ENCODE measurements at regions not wholly inside any gene's neighbourhood (a gene's known extent, or its start where the extent isn't known, plus 50 kb on each side); places are given as distances from the start of the nearest gene placed in this dataset.

DNA sequence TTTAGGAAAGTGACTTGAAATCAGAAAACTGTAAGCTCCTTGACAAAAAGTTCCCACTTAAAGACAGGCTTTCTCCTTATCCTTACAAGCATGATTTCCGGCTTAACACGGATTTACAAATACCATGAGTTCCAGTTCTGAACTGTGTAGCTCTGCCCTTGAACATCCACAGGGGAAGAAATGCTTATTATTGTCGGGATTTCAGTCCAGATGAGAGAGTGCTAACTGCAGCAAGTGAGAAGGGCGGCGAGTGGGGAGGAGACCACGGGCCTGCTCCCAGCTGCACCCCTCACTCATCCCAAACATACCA is 73.1 kb downstream of the LRRC30 start:
- Histone ChIP-seq H3K36me3 (ENCODE audit: insufficient read depth, low read length) (no peaks in the 10 kb centered on the region), H3K9me2 (ENCODE audit: low read depth, low read length) (no peaks in the 10 kb centered on the region), H3K9me3 (ENCODE audit: low read length) (no peaks in the 10 kb centered on the region), H3F3A (ENCODE audit: insufficient read depth, low read length) (no peaks in the 10 kb centered on the region), H3K27me3 (ENCODE audit: insufficient read depth, low read length) (no peaks in the 10 kb centered on the region), H4K20me1 (ENCODE audit: insufficient read depth, low read length) (no peaks in the 10 kb centered on the region), H3K4me1 (ENCODE audit: insufficient read depth, low read length, severe bottlenecking) (no peaks in the 10 kb centered on the region), H3K79me2 (ENCODE audit: insufficient read depth, low read length) (no peaks in the 10 kb centered on the region), H2AFZ (ENCODE audit: low read length) (no peak overlapping the region), H3K9ac (ENCODE audit: low read length) (no peak overlapping the region), H3K4me2 (ENCODE audit: low read length) (no peak overlapping the region), H3K4me3 (ENCODE audit: low read depth, low read length, poor library complexity, severe bottlenecking) (no peak overlapping the region), H3K27ac (ENCODE audit: low read depth, low read length, poor library complexity, severe bottlenecking) (no peak overlapping the region)
- no peak for TF ChIP-seq EZH2 (IDR thresholded peaks at IDR 0.05; ENCODE audit: borderline replicate concordance, low read length)
- TF ChIP-seq, protein P1, sequence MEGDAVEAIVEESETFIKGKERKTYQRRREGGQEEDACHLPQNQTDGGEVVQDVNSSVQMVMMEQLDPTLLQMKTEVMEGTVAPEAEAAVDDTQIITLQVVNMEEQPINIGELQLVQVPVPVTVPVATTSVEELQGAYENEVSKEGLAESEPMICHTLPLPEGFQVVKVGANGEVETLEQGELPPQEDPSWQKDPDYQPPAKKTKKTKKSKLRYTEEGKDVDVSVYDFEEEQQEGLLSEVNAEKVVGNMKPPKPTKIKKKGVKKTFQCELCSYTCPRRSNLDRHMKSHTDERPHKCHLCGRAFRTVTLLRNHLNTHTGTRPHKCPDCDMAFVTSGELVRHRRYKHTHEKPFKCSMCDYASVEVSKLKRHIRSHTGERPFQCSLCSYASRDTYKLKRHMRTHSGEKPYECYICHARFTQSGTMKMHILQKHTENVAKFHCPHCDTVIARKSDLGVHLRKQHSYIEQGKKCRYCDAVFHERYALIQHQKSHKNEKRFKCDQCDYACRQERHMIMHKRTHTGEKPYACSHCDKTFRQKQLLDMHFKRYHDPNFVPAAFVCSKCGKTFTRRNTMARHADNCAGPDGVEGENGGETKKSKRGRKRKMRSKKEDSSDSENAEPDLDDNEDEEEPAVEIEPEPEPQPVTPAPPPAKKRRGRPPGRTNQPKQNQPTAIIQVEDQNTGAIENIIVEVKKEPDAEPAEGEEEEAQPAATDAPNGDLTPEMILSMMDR (IDR thresholded peaks at IDR 0.05; ENCODE audit: low read length), result no peak

DNA sequence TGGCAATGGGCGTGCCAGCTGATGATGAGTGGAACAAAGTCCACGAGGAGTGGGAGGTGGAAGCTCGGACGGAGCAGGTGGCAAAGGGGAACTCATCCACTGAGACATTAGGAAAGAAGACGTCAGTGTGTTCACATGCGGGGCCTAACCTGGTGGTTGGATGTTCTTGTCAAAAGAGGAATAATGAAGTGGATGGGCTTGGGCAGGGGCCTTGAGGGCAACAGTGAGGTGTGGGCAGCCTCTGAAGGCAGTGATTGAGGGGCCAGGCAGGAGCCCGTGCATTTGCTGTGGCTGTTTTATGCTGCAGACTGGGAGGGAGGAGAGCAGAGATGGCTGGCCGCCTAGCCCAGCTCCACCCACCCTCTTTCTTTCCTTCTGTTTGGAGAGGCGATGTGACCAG is 74.5 kb downstream of the LRRC30 start:
- no peak overlapping the region for H2AFZ ChIP-seq (ENCODE audit: low read length)
- H3K9me3 ChIP-seq (ENCODE audit: low read length), result no peaks in the 10 kb centered on the region
- TF ChIP-seq, protein P1 (IDR thresholded peaks at IDR 0.05; ENCODE audit: low read length), result no peak
- no peak for TF ChIP-seq EZH2 (IDR thresholded peaks at IDR 0.05; ENCODE audit: borderline replicate concordance, low read length)
- no peaks in the 10 kb centered on the region for H3K79me2 ChIP-seq (ENCODE audit: insufficient read depth, low read length)
- H3K4me1 ChIP-seq (ENCODE audit: insufficient read depth, low read length, severe bottlenecking), result no peaks in the 10 kb centered on the region
- H3K27ac ChIP-seq (ENCODE audit: low read depth, low read length, poor library complexity, severe bottlenecking), result no peak overlapping the region
- no peak overlapping the region for H3K4me2 ChIP-seq (ENCODE audit: low read length)
- no peak overlapping the region for H3K4me3 ChIP-seq (ENCODE audit: low read depth, low read length, poor library complexity, severe bottlenecking)
- no peak overlapping the region for H3K9ac ChIP-seq (ENCODE audit: low read length)
- no peaks in the 10 kb centered on the region for H3K36me3 ChIP-seq (ENCODE audit: insufficient read depth, low read length)
- H4K20me1 ChIP-seq (ENCODE audit: insufficient read depth, low read length), result no peaks in the 10 kb centered on the region
- H3K27me3 ChIP-seq (ENCODE audit: insufficient read depth, low read length), result no peaks in the 10 kb centered on the region
- H3F3A ChIP-seq (ENCODE audit: insufficient read depth, low read length), result no peaks in the 10 kb centered on the region
- H3K9me2 ChIP-seq (ENCODE audit: low read depth, low read length), result no peaks in the 10 kb centered on the region

DNA sequence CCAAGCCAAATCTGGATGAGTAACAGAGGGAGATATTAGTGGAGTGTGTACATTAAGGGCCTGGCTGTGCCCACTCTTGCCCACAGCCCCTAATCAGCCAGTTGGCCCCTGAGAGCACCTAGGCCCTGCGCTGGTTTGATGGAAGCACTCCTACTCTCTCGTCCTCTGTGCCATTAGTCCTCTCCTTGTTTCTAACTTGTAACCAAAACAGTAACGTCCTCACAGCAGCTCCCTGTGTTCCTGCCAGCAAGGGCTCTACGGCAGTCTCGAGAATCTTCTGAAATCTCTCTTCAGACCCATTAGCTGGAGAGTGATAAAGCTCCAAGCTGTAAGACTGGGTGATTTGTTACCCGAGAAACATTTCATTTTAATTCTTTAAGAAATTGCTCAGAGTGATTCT is 76.1 kb downstream of the LRRC30 start:
- Histone ChIP-seq H4K20me1 (ENCODE audit: insufficient read depth, low read length) (no peaks in the 10 kb centered on the region), H2AFZ (ENCODE audit: low read length) (no peak overlapping the region), H3K4me1 (ENCODE audit: insufficient read depth, low read length, severe bottlenecking) (no peaks in the 10 kb centered on the region), H3F3A (ENCODE audit: insufficient read depth, low read length) (no peaks in the 10 kb centered on the region), H3K4me2 (ENCODE audit: low read length) (no peak overlapping the region), H3K79me2 (ENCODE audit: insufficient read depth, low read length) (no peaks in the 10 kb centered on the region), H3K27me3 (ENCODE audit: insufficient read depth, low read length) (no peaks in the 10 kb centered on the region), H3K9me2 (ENCODE audit: low read depth, low read length) (no peaks in the 10 kb centered on the region), H3K9me3 (ENCODE audit: low read length) (no peaks in the 10 kb centered on the region), H3K9ac (ENCODE audit: low read length) (no peak overlapping the region), H3K27ac (ENCODE audit: low read depth, low read length, poor library complexity, severe bottlenecking) (no peak overlapping the region), H3K36me3 (ENCODE audit: insufficient read depth, low read length) (no peaks in the 10 kb centered on the region), H3K4me3 (ENCODE audit: low read depth, low read length, poor library complexity, severe bottlenecking) (no peak overlapping the region)
- TF ChIP-seq EZH2 (IDR thresholded peaks at IDR 0.05; ENCODE audit: borderline replicate concordance, low read length), result no peak
- TF ChIP-seq, protein P1 (IDR thresholded peaks at IDR 0.05; ENCODE audit: low read length), result no peak
